ENCODE measurements at regions not wholly inside any gene's neighbourhood (a gene's known extent, or its start where the extent isn't known, plus 50 kb on each side); places are given as distances from the start of the nearest gene placed in this dataset.
"Not testable (repeated sequence)": the region's sequence is repeated elsewhere in the genome, so short reads cannot be mapped to it uniquely, and the experiment has no call there.

DNA sequence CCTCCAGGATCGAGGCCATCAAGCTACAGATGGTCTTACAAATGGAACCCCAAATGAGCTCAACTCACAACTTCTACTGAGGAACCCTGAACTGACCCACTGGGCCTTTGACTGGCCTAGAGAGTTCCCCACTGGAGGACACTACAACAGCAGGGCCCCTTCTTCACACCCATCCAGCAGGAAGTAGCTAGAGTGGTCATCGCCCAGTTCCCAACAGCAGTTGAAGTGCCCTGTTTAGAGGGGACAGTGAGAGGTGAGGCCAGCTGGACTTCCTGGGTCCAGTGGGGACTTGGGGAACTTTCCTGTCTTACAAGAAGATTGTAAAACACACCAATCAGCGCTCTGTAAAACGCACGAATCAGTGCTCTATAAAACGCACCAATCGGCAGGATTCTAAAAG is 247.9 kb upstream of the BTG1 start:
- H3K4me1 ChIP-seq (ENCODE audit: insufficient read depth), result no peaks in the 10 kb centered on the region
- no peaks in the 10 kb centered on the region for H3K27me3 ChIP-seq (ENCODE audit: insufficient read depth)
- ATAC-seq (no peak), DNase-seq (ENCODE audit: low spot score) (no peak)
- Mint-ChIP-seq H3K4me3 (no peak overlapping the region), H3K9me3 (peaks cover 41% of the 10 kb centered on the region), H3K36me3 (ENCODE audit: low read depth) (peaks cover 30% of the 10 kb centered on the region), H3K27me3 (ENCODE audit: insufficient read depth, low read depth, poor library complexity) (peaks cover 3% of the 10 kb centered on the region), H3K4me1 (peaks cover 5% of the 10 kb centered on the region; the same call in 2 of the 3 replicates), H3K27ac (no peak overlapping the region)
- no peak overlapping the region for H2AFZ ChIP-seq
- H3K27ac ChIP-seq (ENCODE audit: low read depth), result no peak overlapping the region
- no peak overlapping the region for H3K4me3 ChIP-seq
- no peaks in the 10 kb centered on the region; the same call in 1 of the 2 replicates for H3K36me3 ChIP-seq (ENCODE audit: insufficient read depth)
- TF ChIP-seq, protein P1, sequence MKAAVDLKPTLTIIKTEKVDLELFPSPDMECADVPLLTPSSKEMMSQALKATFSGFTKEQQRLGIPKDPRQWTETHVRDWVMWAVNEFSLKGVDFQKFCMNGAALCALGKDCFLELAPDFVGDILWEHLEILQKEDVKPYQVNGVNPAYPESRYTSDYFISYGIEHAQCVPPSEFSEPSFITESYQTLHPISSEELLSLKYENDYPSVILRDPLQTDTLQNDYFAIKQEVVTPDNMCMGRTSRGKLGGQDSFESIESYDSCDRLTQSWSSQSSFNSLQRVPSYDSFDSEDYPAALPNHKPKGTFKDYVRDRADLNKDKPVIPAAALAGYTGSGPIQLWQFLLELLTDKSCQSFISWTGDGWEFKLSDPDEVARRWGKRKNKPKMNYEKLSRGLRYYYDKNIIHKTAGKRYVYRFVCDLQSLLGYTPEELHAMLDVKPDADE (IDR thresholded peaks at IDR 0.05), result no peak
- TF ChIP-seq, protein P2, sequence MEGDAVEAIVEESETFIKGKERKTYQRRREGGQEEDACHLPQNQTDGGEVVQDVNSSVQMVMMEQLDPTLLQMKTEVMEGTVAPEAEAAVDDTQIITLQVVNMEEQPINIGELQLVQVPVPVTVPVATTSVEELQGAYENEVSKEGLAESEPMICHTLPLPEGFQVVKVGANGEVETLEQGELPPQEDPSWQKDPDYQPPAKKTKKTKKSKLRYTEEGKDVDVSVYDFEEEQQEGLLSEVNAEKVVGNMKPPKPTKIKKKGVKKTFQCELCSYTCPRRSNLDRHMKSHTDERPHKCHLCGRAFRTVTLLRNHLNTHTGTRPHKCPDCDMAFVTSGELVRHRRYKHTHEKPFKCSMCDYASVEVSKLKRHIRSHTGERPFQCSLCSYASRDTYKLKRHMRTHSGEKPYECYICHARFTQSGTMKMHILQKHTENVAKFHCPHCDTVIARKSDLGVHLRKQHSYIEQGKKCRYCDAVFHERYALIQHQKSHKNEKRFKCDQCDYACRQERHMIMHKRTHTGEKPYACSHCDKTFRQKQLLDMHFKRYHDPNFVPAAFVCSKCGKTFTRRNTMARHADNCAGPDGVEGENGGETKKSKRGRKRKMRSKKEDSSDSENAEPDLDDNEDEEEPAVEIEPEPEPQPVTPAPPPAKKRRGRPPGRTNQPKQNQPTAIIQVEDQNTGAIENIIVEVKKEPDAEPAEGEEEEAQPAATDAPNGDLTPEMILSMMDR (conservative IDR thresholded peaks at IDR 0.05; ENCODE audit: low read depth in 2 of 2), result no peak
- TF ChIP-seq ZNF331 (CRISPR knock-in tag; IDR thresholded peaks at IDR 0.05; ENCODE audit: low read depth) (no peak), STAT1 (IDR thresholded peaks at IDR 0.05; ENCODE audit: unreplicated experiment) (no peak)
- no peaks in the 10 kb centered on the region for H3K79me2 ChIP-seq (replicated peaks; ENCODE audit: insufficient read depth)
- no peaks in the 10 kb centered on the region for H3F3A ChIP-seq (replicated peaks; ENCODE audit: low read depth)
- H3K4me2 ChIP-seq, result no peak overlapping the region
- H4K20me1 ChIP-seq (replicated peaks; ENCODE audit: insufficient read depth), result no peaks in the 10 kb centered on the region
- no peaks in the 10 kb centered on the region for H3K9me2 ChIP-seq (ENCODE audit: insufficient read depth)

DNA sequence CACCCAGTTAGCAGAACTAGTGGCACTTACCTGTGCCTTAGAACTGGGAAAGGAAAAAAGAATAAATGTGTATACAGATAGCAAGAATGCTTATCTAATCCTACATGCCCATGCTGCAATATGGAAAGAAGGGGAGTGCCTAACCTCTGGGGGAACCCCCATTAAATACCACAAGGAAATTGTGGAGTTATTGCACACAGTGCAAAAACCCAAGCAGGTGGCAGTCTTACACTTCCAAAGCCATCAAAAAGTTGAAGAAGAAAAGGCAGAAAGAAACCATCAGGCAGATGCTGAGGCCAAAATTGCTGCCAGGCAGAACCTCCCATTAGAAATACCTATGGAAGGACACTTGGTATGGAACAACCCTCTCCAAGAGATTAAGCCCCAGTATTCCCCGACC is 246.1 kb upstream of the BTG1 start:
- H3K79me2 ChIP-seq (replicated peaks; ENCODE audit: insufficient read depth); H3K36me3 ChIP-seq (ENCODE audit: insufficient read depth); H3F3A ChIP-seq (replicated peaks; ENCODE audit: low read depth); H3K4me3 Mint-ChIP-seq; H2AFZ ChIP-seq; H3K9me2 ChIP-seq (ENCODE audit: insufficient read depth); H3K4me3 ChIP-seq; H3K4me2 ChIP-seq; H3K4me1 Mint-ChIP-seq; H3K27ac Mint-ChIP-seq; H3K27ac ChIP-seq (ENCODE audit: low read depth); DNase-seq (ENCODE audit: low spot score); H3K27me3 Mint-ChIP-seq (ENCODE audit: insufficient read depth, low read depth, poor library complexity); ATAC-seq; H3K27me3 ChIP-seq (ENCODE audit: insufficient read depth); H3K4me1 ChIP-seq (ENCODE audit: insufficient read depth); H4K20me1 ChIP-seq (replicated peaks; ENCODE audit: insufficient read depth): not testable (repeated sequence)
- H3K9me3 Mint-ChIP-seq, result peaks cover 44% of the 10 kb centered on the region
- H3K36me3 Mint-ChIP-seq (ENCODE audit: low read depth), result peaks cover 30% of the 10 kb centered on the region

DNA sequence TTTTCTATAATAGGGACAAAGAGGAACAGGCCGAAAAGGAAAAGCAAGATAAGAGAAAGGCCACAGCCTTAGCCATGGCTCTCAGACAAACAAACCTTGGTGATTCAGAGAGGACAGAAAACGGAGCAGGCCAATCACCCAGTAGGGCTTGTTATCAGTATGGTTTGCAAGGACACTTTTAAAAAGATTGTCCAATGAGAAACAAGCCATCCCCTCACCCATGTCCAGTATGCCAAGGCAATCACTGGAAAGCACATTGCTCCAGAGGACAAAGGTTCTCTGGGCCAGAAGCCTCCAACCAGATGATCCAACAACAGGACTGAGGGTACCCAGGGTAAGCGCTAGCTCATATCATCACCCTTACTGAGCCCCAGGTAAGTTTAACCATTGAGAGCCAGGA is 243.8 kb upstream of the BTG1 start:
- H3K4me1 Mint-ChIP-seq, result peaks cover 7% of the 10 kb centered on the region; the same call in 2 of the 3 replicates
- H3K27ac ChIP-seq (ENCODE audit: low read depth), result no peak overlapping the region
- TF ChIP-seq JUNB (IDR thresholded peaks at IDR 0.05; ENCODE audit: unreplicated experiment) (no peak), NANOG (IDR thresholded peaks at IDR 0.05; ENCODE audit: borderline replicate concordance) (no peak), ZNF114 (CRISPR knock-in tag; IDR thresholded peaks at IDR 0.05) (no peak)
- TF ChIP-seq, protein P2 (conservative IDR thresholded peaks at IDR 0.05; ENCODE audit: low read depth in 2 of 2), result no peak
- no peaks in the 10 kb centered on the region for H3K27me3 ChIP-seq (ENCODE audit: insufficient read depth)
- H3K27me3 Mint-ChIP-seq (ENCODE audit: insufficient read depth, low read depth, poor library complexity), result peaks cover 4% of the 10 kb centered on the region
- H2AFZ ChIP-seq, result no peak overlapping the region
- H3K4me1 ChIP-seq (ENCODE audit: insufficient read depth), result no peaks in the 10 kb centered on the region
- no peak overlapping the region for H3K4me2 ChIP-seq
- H3K27ac Mint-ChIP-seq, result no peak overlapping the region
- H3K9me3 Mint-ChIP-seq, result peaks cover 33% of the 10 kb centered on the region
- no peak overlapping the region for H3K4me3 ChIP-seq
- H4K20me1 ChIP-seq (replicated peaks; ENCODE audit: insufficient read depth), result no peaks in the 10 kb centered on the region
- no peaks in the 10 kb centered on the region for H3K36me3 ChIP-seq (ENCODE audit: insufficient read depth)
- DNase-seq (ENCODE audit: low spot score) (no peak), ATAC-seq (no peak)
- H3K36me3 Mint-ChIP-seq (ENCODE audit: low read depth), result peaks cover 22% of the 10 kb centered on the region
- H3K4me3 Mint-ChIP-seq, result no peak overlapping the region
- no peaks in the 10 kb centered on the region for H3F3A ChIP-seq (replicated peaks; ENCODE audit: low read depth)
- no peaks in the 10 kb centered on the region for H3K79me2 ChIP-seq (replicated peaks; ENCODE audit: insufficient read depth)
- no peaks in the 10 kb centered on the region; the same call in 1 of the 2 replicates for H3K9me2 ChIP-seq (ENCODE audit: insufficient read depth)

Measured in GM23338 (cell line).